CD4-positive, alpha-beta T cell treated with Interleukin-12 subunit alpha and Interleukin-12 subunit beta, for 1 hour (primary cell): ENCODE measurements at regions not wholly inside any gene's neighbourhood (a gene's known extent, or its start where the extent isn't known, plus 50 kb on each side); places are given as distances from the start of the nearest gene placed in this dataset.
"Not testable (repeated sequence)": the region's sequence is repeated elsewhere in the genome, so short reads cannot be mapped to it uniquely, and the experiment has no call there.

Experiments used
- DNase-seq: peaks from one replicate; pipeline ENCODE4 v3.0.0-alpha.2; 2020

- no peak for DNase-seq
Measured at GRCh38 chr2:145002624-145003023, 482.7 kb upstream of the ZEB2 start.

DNA sequence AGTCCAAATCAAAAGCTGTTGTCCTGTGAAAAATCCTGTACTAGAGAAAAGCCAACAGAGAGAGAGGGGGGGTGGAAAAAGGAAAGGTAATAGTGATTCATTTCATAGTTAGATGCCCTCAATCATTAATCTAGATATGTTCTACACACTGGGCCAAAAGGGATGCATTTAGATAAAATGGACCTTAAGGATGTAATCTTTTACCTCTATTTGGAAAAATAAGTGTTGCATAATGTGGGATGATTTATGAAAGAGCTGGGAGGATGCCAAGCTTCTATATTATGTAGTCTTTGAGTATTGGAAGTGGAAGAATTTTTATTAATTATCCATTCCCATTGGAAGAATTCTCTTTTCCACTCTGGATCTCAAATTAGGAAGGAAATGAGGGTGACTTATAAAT lies 480.5 kb upstream of the ZEB2 start:
- no peak for DNase-seq

DNA sequence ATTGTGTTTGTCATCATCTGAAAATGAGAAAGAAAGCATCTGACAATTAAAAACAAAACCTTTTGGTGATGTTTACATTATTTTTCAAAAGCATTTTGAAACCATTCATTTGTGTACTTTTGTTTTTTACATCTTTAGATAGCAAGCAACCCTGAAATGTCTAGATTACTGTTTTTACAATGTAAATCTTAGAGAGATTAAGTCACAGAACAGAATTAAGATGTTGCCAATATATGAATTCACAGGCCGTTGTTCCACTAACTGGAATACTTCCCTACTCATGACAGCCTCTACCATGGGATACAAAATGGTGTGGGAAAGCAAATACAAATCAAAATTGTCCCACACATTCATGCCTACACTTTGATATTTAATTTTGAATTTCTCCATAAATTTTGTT lies 480.0 kb upstream of the ZEB2 start:
- no peak for DNase-seq

DNA sequence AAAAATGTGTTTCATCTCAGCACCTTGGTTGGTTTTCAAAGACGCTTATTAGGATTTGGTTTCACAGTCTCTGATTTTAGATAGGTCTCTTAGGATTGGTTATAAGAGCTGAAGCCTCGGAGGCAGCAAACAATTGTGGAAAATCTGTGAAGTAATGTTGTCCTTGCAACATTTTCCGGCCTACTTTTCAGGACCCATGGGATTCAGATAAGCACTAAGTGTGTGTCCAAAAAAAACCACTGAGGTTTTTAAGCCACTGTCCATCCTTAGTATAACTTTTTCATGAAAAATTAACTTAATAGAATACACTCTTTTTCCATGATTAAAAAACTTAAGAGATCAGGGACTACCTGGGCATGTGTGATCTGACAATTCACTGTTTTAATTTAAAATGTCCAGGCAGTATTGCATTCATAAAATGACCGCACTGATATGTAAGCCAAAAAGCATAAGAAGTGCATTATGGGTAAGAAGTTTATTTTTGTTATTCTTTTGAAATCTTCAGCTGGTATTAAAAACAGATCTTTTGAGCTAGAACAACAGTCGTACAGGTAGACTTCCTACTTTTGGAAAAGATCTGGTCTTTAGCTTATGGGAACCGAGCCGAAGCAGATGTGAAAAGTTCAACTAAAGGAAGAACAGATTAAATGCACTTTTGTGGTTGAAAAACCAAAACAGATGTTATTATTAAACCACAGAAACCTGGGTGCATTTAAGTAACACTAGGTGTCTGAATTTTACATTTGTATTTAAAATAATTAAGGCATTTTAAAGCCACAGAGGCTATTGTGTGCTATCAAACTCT lies 479.4 kb upstream of the ZEB2 start:
- DNase-seq, result no peak

DNA sequence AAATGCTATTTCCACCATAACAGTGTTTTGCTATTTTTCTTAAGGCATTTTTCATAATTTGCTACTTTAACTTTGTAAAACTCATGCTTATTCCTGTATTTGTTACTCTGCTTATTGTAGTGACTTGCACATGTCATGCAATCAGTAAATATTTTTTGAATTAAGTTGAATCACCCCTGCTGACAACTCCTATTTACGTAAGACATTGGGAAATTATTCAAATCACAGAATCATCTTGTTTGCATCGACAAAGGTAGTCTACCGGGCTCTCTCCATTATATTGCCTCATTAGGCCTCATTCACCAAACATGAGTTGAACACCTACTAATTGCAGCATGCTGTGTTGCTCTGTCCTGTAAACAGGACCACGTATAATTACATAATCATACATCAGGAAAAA lies 478.5 kb upstream of the ZEB2 start:
- no peak for DNase-seq

DNA sequence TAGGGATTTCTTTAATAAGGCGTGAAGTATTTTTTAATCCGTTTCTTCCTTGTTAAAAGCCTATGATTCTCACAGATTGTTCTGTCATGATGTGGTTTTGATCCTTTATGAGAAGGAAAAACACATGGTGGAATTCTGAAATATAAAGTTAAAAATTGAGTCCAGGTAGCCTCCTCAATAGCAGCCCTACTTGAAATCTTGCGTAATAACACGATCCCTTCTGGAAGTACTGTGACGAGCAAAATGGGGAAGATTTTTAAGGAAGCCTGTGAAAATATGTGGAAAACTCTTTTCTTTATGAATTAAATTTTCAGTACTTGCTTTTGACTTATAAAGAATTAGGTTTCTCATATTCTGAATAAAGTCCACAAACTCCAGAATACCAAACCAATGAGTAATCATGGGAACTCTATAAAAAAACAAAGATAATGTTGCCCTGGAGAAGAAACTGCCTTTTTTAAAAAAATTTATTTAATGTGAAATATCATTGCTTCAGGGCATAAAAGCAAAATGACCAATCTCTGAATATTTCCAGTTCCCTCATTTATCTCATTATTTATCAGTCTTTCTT lies 476.4 kb upstream of the ZEB2 start:
- no peak for DNase-seq

DNA sequence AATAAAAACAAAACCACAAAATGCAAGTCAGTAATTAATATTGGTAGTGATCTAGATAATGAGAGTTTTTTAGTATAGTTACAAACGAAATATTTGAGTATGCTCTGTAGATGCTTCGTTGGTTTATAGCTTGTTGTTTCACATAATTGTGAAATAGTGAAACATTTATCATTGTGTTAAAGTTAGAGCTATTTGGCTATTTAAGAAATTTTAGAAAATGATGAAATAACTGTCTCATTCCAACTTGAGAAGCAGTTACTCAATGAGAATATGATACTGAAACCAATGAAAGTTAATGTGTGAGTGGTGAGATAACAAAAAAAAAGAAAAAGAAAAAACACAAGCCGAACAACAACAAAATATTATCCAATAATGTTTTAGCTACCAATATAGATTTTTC lies 475.6 kb upstream of the ZEB2 start:
- DNase-seq, result no peak

DNA sequence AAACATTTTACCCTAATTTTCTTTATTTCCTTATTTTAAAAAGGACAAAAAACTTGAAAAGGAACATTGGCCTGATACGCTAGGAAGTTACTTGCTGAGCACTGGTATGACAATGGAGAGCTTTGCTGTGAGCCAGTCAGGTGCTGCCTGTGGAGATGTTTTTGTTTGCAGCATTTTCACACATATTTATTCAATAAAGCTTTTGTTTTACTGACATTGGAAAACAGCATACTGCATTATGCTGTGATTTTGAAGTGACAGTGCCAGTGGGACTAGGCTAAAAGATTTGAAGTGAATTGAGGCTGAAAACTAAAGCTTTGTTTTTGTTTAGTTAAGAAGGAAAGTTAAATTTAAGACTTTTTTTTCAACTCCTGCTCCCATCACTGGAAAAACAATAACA lies 470.7 kb upstream of the ZEB2 start:
- no peak for DNase-seq

DNA sequence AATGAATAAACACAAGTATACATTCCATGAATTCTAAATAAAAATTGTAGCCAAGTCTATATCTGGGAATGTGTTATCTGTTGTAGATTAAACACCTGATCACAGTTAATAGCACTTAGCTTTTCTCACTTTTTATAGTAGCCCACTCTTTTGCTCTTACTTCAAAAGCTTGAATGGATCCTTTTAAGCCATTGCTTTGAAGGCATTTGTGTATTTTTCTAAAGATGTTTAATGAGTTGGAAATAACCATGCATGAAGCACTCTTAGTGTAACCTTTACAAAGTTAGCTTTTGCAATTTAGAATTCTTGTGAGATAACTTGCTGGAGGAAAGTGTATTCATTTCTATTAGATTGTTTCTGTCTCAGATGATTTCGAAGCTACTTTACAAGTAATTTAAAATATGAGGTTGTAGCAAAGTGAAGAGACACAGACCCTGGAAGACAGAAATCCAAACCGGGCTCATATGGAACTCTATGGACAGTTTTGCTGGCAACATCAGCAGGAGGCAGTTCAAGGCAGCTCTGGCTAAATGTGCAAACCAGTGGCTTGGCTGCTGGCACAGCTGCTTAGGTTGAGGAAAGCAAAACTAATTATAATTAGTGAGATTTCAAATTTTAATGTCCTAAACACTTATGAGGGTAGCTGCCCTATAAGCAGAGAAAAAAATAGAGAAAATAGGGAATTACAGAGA lies 469.8 kb upstream of the ZEB2 start:
- no peak for DNase-seq

- no peak for DNase-seq
Measured at GRCh38 chr2:144988591-144988990, 468.7 kb upstream of the ZEB2 start.

- DNase-seq, result no peak
Measured at GRCh38 chr2:144986691-144987090, 466.8 kb upstream of the ZEB2 start.

- DNase-seq, result no peak
Measured at GRCh38 chr2:144984038-144984437, 464.1 kb upstream of the ZEB2 start.

- no peak for DNase-seq
Measured at GRCh38 chr2:144983107-144983506, 463.2 kb upstream of the ZEB2 start.

DNA sequence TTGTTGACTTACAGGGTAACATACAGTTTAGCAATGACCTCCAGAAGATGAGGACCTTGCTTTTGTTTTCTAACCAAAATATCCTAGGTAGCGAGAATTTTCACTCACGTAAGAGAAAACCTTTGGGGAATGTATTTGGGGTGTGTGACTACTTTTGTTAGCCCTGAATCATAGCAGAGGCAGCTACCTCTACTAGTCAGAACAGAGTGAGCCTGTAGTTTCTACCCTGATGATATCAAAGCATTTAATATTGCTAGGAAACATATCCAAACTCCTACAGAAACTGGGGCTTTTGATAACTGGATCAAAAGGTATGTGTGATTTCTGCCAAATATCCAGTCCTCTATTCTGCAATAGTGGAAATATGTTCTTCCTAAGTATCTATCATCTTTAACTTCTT lies 462.6 kb upstream of the ZEB2 start:
- DNase-seq, result no peak

DNA sequence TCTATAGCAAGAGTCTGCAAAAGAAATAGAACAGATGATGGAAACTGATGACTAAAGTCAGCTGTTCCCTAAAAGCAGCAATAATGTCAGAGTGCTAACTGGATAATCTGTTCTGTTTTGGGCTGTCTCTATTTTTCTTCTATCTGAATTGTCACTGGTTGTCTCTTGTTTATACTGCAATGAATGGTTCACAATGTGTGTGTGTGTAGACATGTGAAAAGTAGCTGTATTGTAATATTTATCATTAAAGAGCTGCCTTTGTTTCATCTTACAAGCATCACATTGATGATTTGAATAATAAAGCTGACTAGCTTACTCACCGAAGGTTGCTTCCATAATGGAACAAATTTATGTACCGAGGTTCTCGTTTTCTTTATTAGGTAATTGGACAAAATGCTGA lies 456.0 kb upstream of the ZEB2 start:
- DNase-seq, result no peak

DNA sequence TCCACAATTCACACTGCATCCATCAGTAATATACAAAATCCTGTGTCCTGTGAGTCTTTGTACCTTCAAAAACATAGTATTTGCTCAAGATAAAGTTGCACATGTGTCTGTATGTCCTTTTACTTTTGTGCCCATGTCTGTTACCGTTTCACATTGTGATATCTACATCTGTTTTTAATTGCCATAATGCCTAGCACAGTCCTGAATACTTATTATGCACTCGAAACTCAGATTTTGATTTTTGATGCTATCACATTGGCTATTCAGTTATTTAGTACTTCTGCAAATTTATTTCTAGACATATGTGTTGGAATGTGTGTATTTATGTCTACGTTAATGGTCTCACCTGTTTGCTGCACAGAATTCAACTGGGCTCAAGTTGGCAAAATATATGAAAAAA lies 452.8 kb upstream of the ZEB2 start:
- no peak for DNase-seq

GRCh38 chr2:144971786-144972335 lies 451.9 kb upstream of the ZEB2 start:
- DNase-seq, result no peak

DNA sequence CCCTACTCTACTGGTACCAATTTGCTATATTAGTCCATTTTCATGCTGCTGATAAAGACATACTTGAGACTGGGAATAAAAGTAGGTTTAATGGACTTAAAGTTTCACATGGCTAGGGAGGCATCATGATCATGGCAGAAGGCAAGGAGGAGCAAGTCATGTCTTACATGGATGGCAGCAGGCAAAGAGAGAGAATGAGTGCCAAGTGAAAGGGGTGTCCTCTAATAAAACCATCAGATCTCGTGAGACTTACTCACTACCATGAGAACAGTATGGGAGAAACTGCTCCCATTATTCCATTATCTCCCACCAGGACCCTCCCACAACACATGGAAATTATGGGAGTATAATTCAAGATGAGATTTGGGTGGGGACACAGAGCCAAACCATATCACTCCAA lies 450.5 kb upstream of the ZEB2 start:
- not testable (repeated sequence) for DNase-seq

- DNase-seq, result not testable (repeated sequence)
Measured at GRCh38 chr2:144969564-144969963, 449.6 kb upstream of the ZEB2 start.

- no peak for DNase-seq
Measured at GRCh38 chr2:144967961-144968360, 448.0 kb upstream of the ZEB2 start.

DNA sequence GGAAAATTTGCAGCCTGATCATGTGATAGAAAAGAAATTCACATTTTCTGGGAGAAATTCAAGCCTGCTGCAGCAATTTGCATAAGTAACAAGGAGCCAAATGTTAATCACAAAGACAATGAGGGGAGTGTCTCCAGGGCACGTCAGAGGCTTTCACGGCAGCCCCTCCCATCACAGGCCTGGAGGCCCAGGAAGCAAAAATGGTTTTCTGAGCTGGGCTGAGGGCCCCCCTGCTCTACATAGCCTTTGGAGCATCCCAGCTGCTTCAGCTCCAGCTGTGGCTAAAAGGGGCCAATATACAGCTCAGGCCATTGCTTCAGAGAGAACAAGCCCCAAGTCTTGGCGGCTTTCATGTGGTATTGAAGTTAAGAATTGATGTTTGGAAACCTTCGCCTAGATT lies 445.3 kb upstream of the ZEB2 start:
- DNase-seq, result no peak

GRCh38 chr2:144963031-144963430 lies 443.1 kb upstream of the ZEB2 start:
- DNase-seq, result no peak

- no peak for DNase-seq
Measured at GRCh38 chr2:144959416-144959815, 439.5 kb upstream of the ZEB2 start.
